Activated CD8-positive, alpha-beta memory T cell treated with anti-CD3 and anti-CD28 coated beads for 4 hours (primary cell): ENCODE measurements at regions not wholly inside any gene's neighbourhood (a gene's known extent, or its start where the extent isn't known, plus 50 kb on each side); places are given as distances from the start of the nearest gene placed in this dataset.

Experiments
- DNase-seq, 2 donors: peaks; one replicate each; pipeline ENCODE4 v3.0.0-alpha.2; 2020; ENCODE audit warnings: low read depth in 2 of 2

GRCh38 chr6:41451515-41452163 lies 94.5 kb upstream of the FOXP4 start:
- DNase-seq, result no peak

- no peak for DNase-seq
Measured at GRCh38 chr6:41452763-41453162, 93.4 kb upstream of the FOXP4 start.

- DNase-seq, result no peak
Measured at GRCh38 chr6:41453244-41453643, 92.9 kb upstream of the FOXP4 start.

GRCh38 chr6:41454189-41454789 lies 91.9 kb upstream of the FOXP4 start:
- no peak for DNase-seq

GRCh38 chr6:41455410-41455809 lies 90.8 kb upstream of the FOXP4 start:
- no peak for DNase-seq

- DNase-seq, result no peak
Measured at GRCh38 chr6:41455818-41456217, 90.4 kb upstream of the FOXP4 start.

- no peak for DNase-seq
Measured at GRCh38 chr6:41457303-41457670, 88.9 kb upstream of the FOXP4 start.

GRCh38 chr6:41459738-41460137 lies 86.4 kb upstream of the FOXP4 start:
- DNase-seq, result no peak

- no peak for DNase-seq
Measured at GRCh38 chr6:41460742-41461336, 85.3 kb upstream of the FOXP4 start.

GRCh38 chr6:41462033-41462432 lies 84.1 kb upstream of the FOXP4 start:
- no peak for DNase-seq

GRCh38 chr6:41463062-41463930 lies 82.9 kb upstream of the FOXP4 start:
- DNase-seq, result no peak

- DNase-seq, result no peak
Measured at GRCh38 chr6:41464019-41464418, 82.2 kb upstream of the FOXP4 start.

- no peak for DNase-seq
Measured at GRCh38 chr6:41464481-41464880, 81.7 kb upstream of the FOXP4 start.

- DNase-seq, result no peak
Measured at GRCh38 chr6:41466437-41466990, 79.7 kb upstream of the FOXP4 start.

GRCh38 chr6:41467061-41467460 lies 79.1 kb upstream of the FOXP4 start:
- no peak for DNase-seq

- DNase-seq, result no peak
Measured at GRCh38 chr6:41467627-41468404, 78.4 kb upstream of the FOXP4 start.

- DNase-seq, result no peak
Measured at GRCh38 chr6:41469156-41470028, 76.8 kb upstream of the FOXP4 start.

GRCh38 chr6:41470029-41470330 lies 76.2 kb upstream of the FOXP4 start:
- DNase-seq, result no peak

GRCh38 chr6:41470331-41471063 lies 75.7 kb upstream of the FOXP4 start:
- DNase-seq, result peak in 1 of 2 donors; percentile 2
